H1 (cell line): ENCODE measurements at regions not wholly inside any gene's neighbourhood (a gene's known extent, or its start where the extent isn't known, plus 50 kb on each side); places are given as distances from the start of the nearest gene placed in this dataset.

ENCODE experiments used
- CTCF ChIA-PET: fragments of 300-600 bp; sonication (Branson Sonifier 250); formaldehyde crosslinking; loops from one replicate; lab custom pipeline; 2021; ENCODE audit not compliant: partially characterized antibody; lab: Charles Lee
- POLR2A ChIA-PET: fragments of 300-600 bp; sonication (Branson Sonifier 250); formaldehyde crosslinking; loops from one replicate; lab custom pipeline; 2021; ENCODE audit warnings: inconsistent platforms; ENCODE audit not compliant: partially characterized antibody; lab: Charles Lee
- DNase-seq, 2 experiments: peaks; one replicate each; pipeline versions ENCODE4 v3.0.0 to v3.0.0-alpha.2; 2010 to 2022; ENCODE audit warnings: low spot score in 2 of 2, low read depth in 1 of 2, mixed read lengths in 1 of 2
- FAIRE-seq: peaks from 2 replicates; lab custom pipeline; 2011; peaks lifted over from hg19 to GRCh38; lab: Jason Lieb, UNC
- H2AFZ ChIP-seq: 2 replicates; pipeline ENCODE4 v1.8.1; 2012; ENCODE audit warnings: low read length, inconsistent platforms
- H2AK5ac ChIP-seq: 2 replicates; pipeline ENCODE4 v1.6.1; 2013; ENCODE audit warnings: low read depth, low read length
- H2BK120ac ChIP-seq: replicated peaks from 2 replicates; pipeline ENCODE3; 2013; ENCODE audit warnings: low read depth, low read length, inconsistent platforms
- H2BK12ac ChIP-seq: 2 replicates; pipeline ENCODE4 v1.6.1; 2013; ENCODE audit warnings: low read depth, low read length
- H2BK15ac ChIP-seq: 2 replicates; pipeline ENCODE4 v1.6.1; 2013; ENCODE audit warnings: low read length
- H2BK20ac ChIP-seq: 2 replicates; pipeline ENCODE4 v1.6.1; 2013; ENCODE audit warnings: low read length
- H2BK5ac ChIP-seq: 2 replicates; pipeline ENCODE4 v1.6.1; 2013; ENCODE audit warnings: low read depth, low read length
- H3K14ac ChIP-seq: 2 replicates; pipeline ENCODE4 v1.6.1; 2013; ENCODE audit warnings: inconsistent platforms; ENCODE audit not compliant: insufficient read length
- H3K18ac ChIP-seq: 2 replicates; pipeline ENCODE4 v1.6.1; 2013; ENCODE audit warnings: low read length; ENCODE audit errors: extremely low read depth
- H3K23ac ChIP-seq: 2 replicates; pipeline ENCODE4 v1.6.1; 2013; ENCODE audit warnings: inconsistent platforms; ENCODE audit not compliant: insufficient read length
- H3K23me2 ChIP-seq: 2 replicates; pipeline ENCODE4 v1.6.1; 2013; ENCODE audit warnings: low read depth, low read length
- H3K27ac ChIP-seq: 2 replicates; pipeline ENCODE4 v1.6.1; 2011; ENCODE audit warnings: low read depth, low read length, inconsistent platforms
- H3K27me3 ChIP-seq, 4 experiments: replicated peaks in 1 of 4; 1 replicate in 1 of 4; 2 replicates in 3 of 4; pipeline versions ENCODE4 v1.6.1 to v1.8.1; 2011 to 2013; ENCODE audit warnings: low read length in 3 of 4, mild to moderate bottlenecking in 3 of 4, inconsistent platforms in 2 of 4, mixed read lengths in 2 of 4, moderate library complexity in 1 of 4; ENCODE audit not compliant: control insufficient read depth in 3 of 4, insufficient read depth in 3 of 4; ENCODE audit errors: extremely low read depth in 1 of 4
- H3K36me3 ChIP-seq, 4 experiments: 2 replicates each; pipeline versions ENCODE4 v1.6.1 to v1.8.1; 2011 to 2013; ENCODE audit warnings: mild to moderate bottlenecking in 4 of 4, low read length in 3 of 4, moderate library complexity in 2 of 4, control low read depth in 1 of 4, inconsistent platforms in 1 of 4; ENCODE audit not compliant: insufficient read depth in 4 of 4, control insufficient read depth in 2 of 4
- H3K4ac ChIP-seq: replicated peaks from 2 replicates; pipeline ENCODE3; 2013; ENCODE audit warnings: low read length, low read depth, mixed read lengths, inconsistent platforms; ENCODE audit not compliant: insufficient read length
- H3K4me1 ChIP-seq, 4 experiments: replicated peaks in 1 of 4; 1 replicate in 1 of 4; 2 replicates in 3 of 4; pipeline versions ENCODE4 v1.6.1 to v1.8.1; 2011 to 2013; ENCODE audit warnings: low read length in 3 of 4, inconsistent platforms in 2 of 4, mixed read lengths in 1 of 4; ENCODE audit not compliant: insufficient read depth in 4 of 4, control insufficient read depth in 3 of 4
- H3K4me2 ChIP-seq, 2 experiments: 2 replicates each; pipeline versions ENCODE4 v1.6.1 to v1.8.1; 2011 to 2013; ENCODE audit warnings: low read depth in 2 of 2, low read length in 2 of 2, control low read depth in 1 of 2, inconsistent platforms in 1 of 2, mild to moderate bottlenecking in 1 of 2; ENCODE audit not compliant: insufficient read depth in 1 of 2
- H3K4me3 ChIP-seq, 4 experiments: fragments of 200-600, 300-600 bp in 1 of 4; sonication (generic), shearing (Covaris generic), sonication (Bioruptor Twin) in 1 of 4; 2 replicates each; pipeline versions ENCODE4 v1.5.1 to v1.8.1; 2011 to 2016; ENCODE audit warnings: low read length in 4 of 4, low read depth in 3 of 4, control low read depth in 2 of 4, inconsistent platforms in 2 of 4, mild to moderate bottlenecking in 2 of 4, mixed read lengths in 1 of 4, moderate library complexity in 1 of 4; ENCODE audit not compliant: insufficient read depth in 2 of 4; ENCODE audit errors: extremely low read depth in 1 of 4
- H3K56ac ChIP-seq: replicated peaks from 2 replicates; pipeline ENCODE3; 2013; ENCODE audit warnings: low read depth, mild to moderate bottlenecking, mixed read lengths, low read length, inconsistent platforms; ENCODE audit not compliant: insufficient read length
- H3K79me1 ChIP-seq: 2 replicates; pipeline ENCODE4 v1.6.1; 2013; ENCODE audit warnings: low read depth, low read length, control low read depth
- H3K79me2 ChIP-seq, 2 experiments: 2 replicates each; pipeline versions ENCODE4 v1.6.1 to v1.8.1; 2012 to 2013; ENCODE audit warnings: low read length in 2 of 2, mild to moderate bottlenecking in 2 of 2, inconsistent platforms in 1 of 2; ENCODE audit not compliant: insufficient read depth in 2 of 2, control insufficient read depth in 1 of 2
- H3K9ac ChIP-seq, 4 experiments: replicated peaks in 1 of 4; 1 replicate in 1 of 4; 2 replicates in 3 of 4; pipeline versions ENCODE4 v1.6.1 to v1.8.1; 2011 to 2013; ENCODE audit warnings: low read depth in 3 of 4, low read length in 3 of 4, control low read depth in 2 of 4, mild to moderate bottlenecking in 2 of 4, moderate library complexity in 2 of 4, inconsistent platforms in 1 of 4; ENCODE audit errors: extremely low read depth in 1 of 4
- H3K9me3 ChIP-seq, 2 experiments: 2 replicates each; pipeline versions ENCODE4 v1.6.1 to v1.8.1; 2012 to 2013; ENCODE audit warnings: mild to moderate bottlenecking in 2 of 2, moderate library complexity in 2 of 2, control low read depth in 1 of 2, inconsistent platforms in 1 of 2, low read depth in 1 of 2, low read length in 1 of 2, mixed read lengths in 1 of 2; ENCODE audit not compliant: insufficient read depth in 2 of 2
- H4K20me1 ChIP-seq, 2 experiments: replicated peaks in 1 of 2; 2 replicates each; pipeline versions ENCODE3 to v1.8.1; 2011 to 2013; ENCODE audit warnings: inconsistent platforms in 2 of 2, low read length in 2 of 2, mild to moderate bottlenecking in 1 of 2; ENCODE audit not compliant: insufficient read depth in 2 of 2, control insufficient read depth in 1 of 2
- H4K5ac ChIP-seq: 2 replicates; pipeline ENCODE4 v1.6.1; 2013; ENCODE audit warnings: low read length, low read depth, mixed read lengths, inconsistent platforms; ENCODE audit not compliant: insufficient read length
- H4K8ac ChIP-seq: 2 replicates; pipeline ENCODE4 v1.8.0; 2013; ENCODE audit warnings: mild to moderate bottlenecking, moderate library complexity, low read length, inconsistent platforms; ENCODE audit not compliant: insufficient read depth; ENCODE audit errors: extremely low read depth
- H4K91ac ChIP-seq: replicated peaks from 2 replicates; pipeline ENCODE3; 2013; ENCODE audit warnings: low read length, mixed read lengths, inconsistent platforms; ENCODE audit not compliant: insufficient read length
- BACH1 ChIP-seq: IDR thresholded peaks from 2 replicates; pipeline ENCODE4 v1.6.1; 2012; ENCODE audit warnings: low read length, improper control_type of control experiment
- CEBPB ChIP-seq: IDR thresholded peaks from 2 replicates; pipeline ENCODE4 v1.6.1; 2012; ENCODE audit warnings: low read depth, low read length
- CHD2 ChIP-seq: IDR thresholded peaks from 2 replicates; pipeline ENCODE4 v1.6.1; 2012; ENCODE audit warnings: low read length, improper control_type of control experiment
- EGR1 ChIP-seq: IDR thresholded peaks from 2 replicates; pipeline ENCODE4 v1.6.1; 2011; ENCODE audit warnings: low read depth, low read length, borderline replicate concordance
- EP300 ChIP-seq, 2 experiments: IDR thresholded peaks; 1 replicate in 1 of 2; 2 replicates in 1 of 2; pipeline ENCODE4 v1.6.1; 2011 to 2012; ENCODE audit warnings: low read depth in 2 of 2, low read length in 2 of 2, mild to moderate bottlenecking in 2 of 2, borderline replicate concordance in 1 of 2, inconsistent platforms in 1 of 2, moderate library complexity in 1 of 2
- POU5F1 ChIP-seq: IDR thresholded peaks from 2 replicates; pipeline ENCODE4 v1.6.1; 2011; ENCODE audit warnings: low read depth, mild to moderate bottlenecking, low read length, moderate library complexity
- RAD21 ChIP-seq, 2 experiments: IDR thresholded peaks in 1 of 2; conservative IDR thresholded peaks in 1 of 2; 2 replicates each; pipeline ENCODE4 v1.6.1; 2011; ENCODE audit warnings: low read depth in 2 of 2, low read length in 2 of 2, improper control_type of control experiment in 1 of 2, inconsistent platforms in 1 of 2, mild to moderate bottlenecking in 1 of 2, moderate library complexity in 1 of 2
- RBBP5 ChIP-seq: IDR thresholded peaks from 2 replicates; pipeline ENCODE4 v1.7.1; 2012; ENCODE audit warnings: low read depth, mild to moderate bottlenecking, inconsistent platforms, low read length, moderate library complexity, borderline replicate concordance
- RFX5 ChIP-seq: IDR thresholded peaks from 2 replicates; pipeline ENCODE4 v1.6.1; 2011; ENCODE audit warnings: low read depth, low read length, improper control_type of control experiment, borderline replicate concordance
- SP2 ChIP-seq: IDR thresholded peaks from 2 replicates; pipeline ENCODE4 v1.6.1; 2012; ENCODE audit warnings: mild to moderate bottlenecking, low read length, inconsistent platforms
- TAF1 ChIP-seq: IDR thresholded peaks from 2 replicates; pipeline ENCODE4 v1.6.1; 2011; ENCODE audit warnings: mild to moderate bottlenecking, low read depth, low read length
- ZNF274 ChIP-seq: IDR thresholded peaks from 2 replicates; pipeline ENCODE4 v1.7.0; 2012; ENCODE audit warnings: low read length, borderline replicate concordance; ENCODE audit errors: extremely low read depth
- WGBS, 2 experiments: shearing (Covaris generic) in 1 of 2; methylation state at CpG; one replicate each; pipeline versions ENCODE4 v1.1.6 to v1.1.7; 2013 to 2015; ENCODE audit warnings: low lambda C conversion rate in 2 of 2, mixed read lengths in 2 of 2, inconsistent platforms in 1 of 2, low coverage in 1 of 2, missing lambda C conversion rate in 1 of 2; ENCODE audit not compliant: insufficient replicate concordance in 2 of 2, insufficient coverage in 1 of 2, insufficient read length in 1 of 2; ENCODE audit errors: extremely low coverage in 1 of 2, missing lambda C conversion rate in 1 of 2; 5-methylcytosine and 5-hydroxymethylcytosine counted together
- TF ChIP-seq, protein P1 (sequence below): IDR thresholded peaks from 2 replicates; pipeline ENCODE4 v1.6.1; 2012; ENCODE audit warnings: low read length, inconsistent platforms

DNA sequence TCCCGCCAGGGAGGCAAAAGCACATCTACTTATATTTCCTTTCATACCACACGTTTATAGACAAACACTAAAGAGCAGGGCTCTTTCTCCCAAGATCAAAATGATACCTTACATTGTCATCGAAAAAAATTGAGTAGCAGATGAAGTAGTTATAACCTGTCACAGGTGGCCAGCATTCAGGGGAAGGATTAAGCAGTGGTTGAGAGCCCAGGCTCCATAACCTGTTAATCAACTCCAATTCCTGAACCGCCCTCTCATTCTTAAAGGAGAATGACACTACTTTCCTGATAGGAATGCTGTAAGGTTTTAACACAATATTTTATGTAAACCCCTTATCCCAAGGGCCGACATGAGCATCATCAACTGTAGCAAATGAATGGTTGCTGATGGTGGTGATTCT, 268.9 kb upstream of the KCNIP4 start:
- Histone ChIP-seq H2BK12ac (no peak overlapping the region), H2BK5ac (no peak overlapping the region), H3K4ac (no peak overlapping the region), H3K18ac (no peak overlapping the region), H3K79me1 (no peaks in the 10 kb centered on the region), H3K9me3 (no peaks in the 10 kb centered on the region), H2BK15ac (no peak overlapping the region), H3K9ac (no peak overlapping the region), H3K23me2 (no peaks in the 10 kb centered on the region; the same call in 1 of the 2 replicates), H2AFZ (no peak overlapping the region), H3K4me1 (no peaks in the 10 kb centered on the region), H3K4me3 (no peak overlapping the region), H4K91ac (no peak overlapping the region), H4K20me1 (no peaks in the 10 kb centered on the region), H3K23ac (no peak overlapping the region), H3K14ac (no peak overlapping the region), H3K56ac (no peak overlapping the region), H4K8ac (no peak overlapping the region), H2AK5ac (no peak overlapping the region), H3K27me3 (no peaks in the 10 kb centered on the region), H2BK20ac (no peak overlapping the region), H3K27ac (no peak overlapping the region), H4K5ac (no peak overlapping the region), H3K79me2 (no peaks in the 10 kb centered on the region), H3K4me2 (no peak overlapping the region), H2BK120ac (no peak overlapping the region), H3K36me3 (no peaks in the 10 kb centered on the region)
- ChIA-PET POLR2A (no interaction called here), CTCF (no interaction called here)
- no peak for FAIRE-seq
- WGBS, 2 experiments = 85% methylated on average over 5 of the region's 5 CpGs; no CpG with 5 or more reads in 1 of the 2 experiments
- DNase-seq = no peak
- TF ChIP-seq RAD21 (IDR thresholded peaks at IDR 0.05 in 1 of 2, conservative IDR thresholded peaks at IDR 0.05 in 1 of 2; ENCODE audit: low read depth in 2 of 2, low read length in 2 of 2) (no peak), BACH1 (no peak), SP2 (no peak), ZNF274 (no peak), CEBPB (no peak), CHD2 (no peak), EGR1 (no peak), EP300 (IDR thresholded peaks at IDR 0.05; ENCODE audit: borderline replicate concordance in 1 of 2, low read depth in 2 of 2, low read length in 2 of 2) (no peak), POU5F1 (no peak), RFX5 (no peak), RBBP5 (no peak), TAF1 (no peak)
- TF ChIP-seq, protein P1, sequence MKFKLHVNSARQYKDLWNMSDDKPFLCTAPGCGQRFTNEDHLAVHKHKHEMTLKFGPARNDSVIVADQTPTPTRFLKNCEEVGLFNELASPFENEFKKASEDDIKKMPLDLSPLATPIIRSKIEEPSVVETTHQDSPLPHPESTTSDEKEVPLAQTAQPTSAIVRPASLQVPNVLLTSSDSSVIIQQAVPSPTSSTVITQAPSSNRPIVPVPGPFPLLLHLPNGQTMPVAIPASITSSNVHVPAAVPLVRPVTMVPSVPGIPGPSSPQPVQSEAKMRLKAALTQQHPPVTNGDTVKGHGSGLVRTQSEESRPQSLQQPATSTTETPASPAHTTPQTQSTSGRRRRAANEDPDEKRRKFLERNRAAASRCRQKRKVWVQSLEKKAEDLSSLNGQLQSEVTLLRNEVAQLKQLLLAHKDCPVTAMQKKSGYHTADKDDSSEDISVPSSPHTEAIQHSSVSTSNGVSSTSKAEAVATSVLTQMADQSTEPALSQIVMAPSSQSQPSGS = no peak
- TF ChIP-seq, all 59 proteins: peak for 0
